ENCODE measurements at regions not wholly inside any gene's neighbourhood (a gene's known extent, or its start where the extent isn't known, plus 50 kb on each side); places are given as distances from the start of the nearest gene placed in this dataset.
"Not testable (repeated sequence)": the region's sequence is repeated elsewhere in the genome, so short reads cannot be mapped to it uniquely, and the experiment has no call there.

GRCh38 chr7:118771672-118772071 is 547.2 kb downstream of the ANKRD7 start:
- in situ Hi-C loops (cut with HindIII; ENCODE audit: low sequenced_read_pairs): no loop called here

GRCh38 chr7:118777308-118777707 is 552.8 kb downstream of the ANKRD7 start:
- in situ Hi-C loops (cut with HindIII; ENCODE audit: low sequenced_read_pairs): no loop called here

- in situ Hi-C loops (cut with HindIII; ENCODE audit: low sequenced_read_pairs): no loop called here
Observed at GRCh38 chr7:118792682-118793081, 568.2 kb downstream of the ANKRD7 start.

GRCh38 chr7:118793582-118793981 is 569.1 kb downstream of the ANKRD7 start:
- in situ Hi-C loops (cut with HindIII; ENCODE audit: low sequenced_read_pairs): no loop called here

- in situ Hi-C loops (cut with HindIII; ENCODE audit: low sequenced_read_pairs): no loop called here
Observed at GRCh38 chr7:118794419-118794818, 569.9 kb downstream of the ANKRD7 start.

GRCh38 chr7:118801366-118801765 is 576.9 kb downstream of the ANKRD7 start:
- in situ Hi-C loops (cut with HindIII; ENCODE audit: low sequenced_read_pairs): no loop called here

- in situ Hi-C loops (cut with HindIII; ENCODE audit: low sequenced_read_pairs): no loop called here
Observed at GRCh38 chr7:118802726-118803125, 578.2 kb downstream of the ANKRD7 start.

GRCh38 chr7:118826246-118826645 is 601.7 kb downstream of the ANKRD7 start:
- in situ Hi-C loops (cut with HindIII; ENCODE audit: low sequenced_read_pairs): no loop called here

GRCh38 chr7:118836933-118837332 is 612.4 kb downstream of the ANKRD7 start:
- in situ Hi-C loops (cut with HindIII; ENCODE audit: low sequenced_read_pairs): no loop called here

GRCh38 chr7:118839515-118839914 is 615.0 kb downstream of the ANKRD7 start:
- in situ Hi-C loops (cut with HindIII; ENCODE audit: low sequenced_read_pairs): no loop called here

GRCh38 chr7:118843456-118843855 is 619.0 kb downstream of the ANKRD7 start:
- in situ Hi-C loops (cut with HindIII; ENCODE audit: low sequenced_read_pairs): no loop called here

- in situ Hi-C loops (cut with HindIII; ENCODE audit: low sequenced_read_pairs): no loop called here
Observed at GRCh38 chr7:118844748-118845147, 620.2 kb downstream of the ANKRD7 start.

GRCh38 chr7:118845791-118846190 is 621.3 kb downstream of the ANKRD7 start:
- in situ Hi-C loops (cut with HindIII; ENCODE audit: low sequenced_read_pairs): no loop called here

- in situ Hi-C loops (cut with HindIII; ENCODE audit: low sequenced_read_pairs): no loop called here
Observed at GRCh38 chr7:118846977-118847376, 622.5 kb downstream of the ANKRD7 start.

- in situ Hi-C loops (cut with HindIII; ENCODE audit: low sequenced_read_pairs): no loop called here
Observed at GRCh38 chr7:118855290-118855689, 630.8 kb downstream of the ANKRD7 start.

- in situ Hi-C loops (cut with HindIII; ENCODE audit: low sequenced_read_pairs): no loop called here
Observed at GRCh38 chr7:118858651-118859149, 634.2 kb downstream of the ANKRD7 start.

- in situ Hi-C loops (cut with HindIII; ENCODE audit: low sequenced_read_pairs): no loop called here
Observed at GRCh38 chr7:118861581-118861980, 637.1 kb downstream of the ANKRD7 start.

- in situ Hi-C loops (cut with HindIII; ENCODE audit: low sequenced_read_pairs): no loop called here
Observed at GRCh38 chr7:118862740-118863139, 638.2 kb downstream of the ANKRD7 start.

- in situ Hi-C loops (cut with HindIII; ENCODE audit: low sequenced_read_pairs): no loop called here
Observed at GRCh38 chr7:118863966-118864365, 639.5 kb downstream of the ANKRD7 start.

GRCh38 chr7:118867860-118868259 is 643.4 kb downstream of the ANKRD7 start:
- in situ Hi-C loops (cut with HindIII; ENCODE audit: low sequenced_read_pairs): no loop called here

GRCh38 chr7:118869141-118869540 is 644.6 kb downstream of the ANKRD7 start:
- in situ Hi-C loops (cut with HindIII; ENCODE audit: low sequenced_read_pairs): not testable (repeated sequence)

- in situ Hi-C loops (cut with HindIII; ENCODE audit: low sequenced_read_pairs): no loop called here
Observed at GRCh38 chr7:118870187-118870586, 645.7 kb downstream of the ANKRD7 start.

GRCh38 chr7:118872568-118872967 is 648.1 kb downstream of the ANKRD7 start:
- in situ Hi-C loops (cut with HindIII; ENCODE audit: low sequenced_read_pairs): no loop called here
